ENCODE measurements at regions not wholly inside any gene's neighbourhood (a gene's known extent, or its start where the extent isn't known, plus 50 kb on each side); places are given as distances from the start of the nearest gene placed in this dataset.

DNA sequence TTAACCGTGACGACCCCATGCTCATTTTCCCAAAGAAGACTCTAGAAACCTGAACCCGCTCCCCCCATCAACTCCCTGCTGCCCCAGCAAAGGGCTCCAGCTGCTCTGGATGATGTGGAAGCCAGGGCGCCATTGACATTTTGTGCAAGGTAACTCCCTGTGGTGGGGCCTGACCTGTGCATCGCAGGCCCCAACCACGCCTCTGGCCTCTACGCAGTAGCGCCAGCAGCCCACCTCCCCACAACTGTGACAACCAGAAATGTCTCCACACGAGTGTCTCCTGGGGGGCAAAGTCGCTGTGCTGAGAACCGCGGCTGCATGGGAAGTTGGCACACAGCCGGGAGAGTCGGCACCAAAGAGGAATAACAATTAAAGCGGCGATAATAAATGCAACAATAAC is 86.9 kb upstream of the PRR5 start:
- TF ChIP-seq, protein P1, sequence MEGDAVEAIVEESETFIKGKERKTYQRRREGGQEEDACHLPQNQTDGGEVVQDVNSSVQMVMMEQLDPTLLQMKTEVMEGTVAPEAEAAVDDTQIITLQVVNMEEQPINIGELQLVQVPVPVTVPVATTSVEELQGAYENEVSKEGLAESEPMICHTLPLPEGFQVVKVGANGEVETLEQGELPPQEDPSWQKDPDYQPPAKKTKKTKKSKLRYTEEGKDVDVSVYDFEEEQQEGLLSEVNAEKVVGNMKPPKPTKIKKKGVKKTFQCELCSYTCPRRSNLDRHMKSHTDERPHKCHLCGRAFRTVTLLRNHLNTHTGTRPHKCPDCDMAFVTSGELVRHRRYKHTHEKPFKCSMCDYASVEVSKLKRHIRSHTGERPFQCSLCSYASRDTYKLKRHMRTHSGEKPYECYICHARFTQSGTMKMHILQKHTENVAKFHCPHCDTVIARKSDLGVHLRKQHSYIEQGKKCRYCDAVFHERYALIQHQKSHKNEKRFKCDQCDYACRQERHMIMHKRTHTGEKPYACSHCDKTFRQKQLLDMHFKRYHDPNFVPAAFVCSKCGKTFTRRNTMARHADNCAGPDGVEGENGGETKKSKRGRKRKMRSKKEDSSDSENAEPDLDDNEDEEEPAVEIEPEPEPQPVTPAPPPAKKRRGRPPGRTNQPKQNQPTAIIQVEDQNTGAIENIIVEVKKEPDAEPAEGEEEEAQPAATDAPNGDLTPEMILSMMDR (IDR thresholded peaks at IDR 0.05; ENCODE audit: unreplicated experiment) = no peak
- H3K4me3 Mint-ChIP-seq (ENCODE audit: unreplicated experiment) = peak overlapping the region; percentile 14
- no peaks in the 10 kb centered on the region for H3K9me3 Mint-ChIP-seq (ENCODE audit: unreplicated experiment)
- no peaks in the 10 kb centered on the region for H3K4me1 Mint-ChIP-seq (ENCODE audit: unreplicated experiment)
- no peak overlapping the region for H3K27ac Mint-ChIP-seq (ENCODE audit: unreplicated experiment)
- H3K36me3 Mint-ChIP-seq (ENCODE audit: low read depth, unreplicated experiment) = peaks cover 3% of the 10 kb centered on the region
- H3K27me3 Mint-ChIP-seq (ENCODE audit: unreplicated experiment) = peaks cover 4% of the 10 kb centered on the region
- no peak for DNase-seq (ENCODE audit: low spot score)

- no peak overlapping the region for H3K4me3 Mint-ChIP-seq (ENCODE audit: unreplicated experiment)
- TF ChIP-seq, protein P1 (IDR thresholded peaks at IDR 0.05; ENCODE audit: unreplicated experiment) = no peak
- peaks cover 3% of the 10 kb centered on the region for H3K36me3 Mint-ChIP-seq (ENCODE audit: low read depth, unreplicated experiment)
- H3K4me1 Mint-ChIP-seq (ENCODE audit: unreplicated experiment) = no peaks in the 10 kb centered on the region
- no peaks in the 10 kb centered on the region for H3K9me3 Mint-ChIP-seq (ENCODE audit: unreplicated experiment)
- peaks cover 4% of the 10 kb centered on the region for H3K27me3 Mint-ChIP-seq (ENCODE audit: unreplicated experiment)
- no peak overlapping the region for H3K27ac Mint-ChIP-seq (ENCODE audit: unreplicated experiment)
- DNase-seq (ENCODE audit: low spot score) = no peak
Measured at GRCh38 chr22:44613196-44613595, 88.8 kb upstream of the PRR5 start.

DNA sequence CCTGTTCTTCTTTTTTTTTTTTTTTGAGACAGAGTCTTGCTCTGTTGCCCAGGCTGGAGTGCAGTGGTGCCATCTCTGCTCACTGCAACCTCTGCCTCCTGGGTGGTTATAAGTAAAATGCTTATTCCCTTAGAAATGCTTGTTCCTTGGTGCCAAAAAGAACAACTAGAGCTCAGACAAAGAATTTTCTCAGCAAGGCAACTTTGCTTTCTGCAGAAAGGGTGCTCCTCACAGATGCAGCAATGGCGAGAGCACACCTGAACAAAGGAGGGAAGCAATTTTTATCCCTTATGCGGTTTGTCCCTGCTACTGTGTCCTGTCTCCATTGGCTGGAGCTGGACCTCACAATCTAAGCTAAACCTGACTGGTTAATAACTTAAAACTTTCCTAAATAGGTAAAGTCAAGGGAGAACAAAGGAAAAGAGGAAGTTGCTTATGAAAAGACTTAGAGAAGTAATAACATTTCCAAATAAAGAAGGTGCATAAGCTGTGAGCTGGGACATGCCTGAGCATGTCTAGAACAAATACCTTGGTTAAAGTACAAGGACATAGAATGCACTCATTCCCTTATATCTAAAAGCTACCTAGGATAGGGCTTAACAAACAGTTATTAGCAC is 90.0 kb upstream of the PRR5 start:
- Mint-ChIP-seq H3K4me1 (ENCODE audit: unreplicated experiment) (no peaks in the 10 kb centered on the region), H3K4me3 (ENCODE audit: unreplicated experiment) (no peak overlapping the region), H3K27me3 (ENCODE audit: unreplicated experiment) (peaks cover 8% of the 10 kb centered on the region), H3K9me3 (ENCODE audit: unreplicated experiment) (no peaks in the 10 kb centered on the region), H3K36me3 (ENCODE audit: low read depth, unreplicated experiment) (peaks cover 3% of the 10 kb centered on the region), H3K27ac (ENCODE audit: unreplicated experiment) (no peak overlapping the region)
- TF ChIP-seq, protein P1 (IDR thresholded peaks at IDR 0.05; ENCODE audit: unreplicated experiment) = no peak
- no peak for DNase-seq (ENCODE audit: low spot score)

DNA sequence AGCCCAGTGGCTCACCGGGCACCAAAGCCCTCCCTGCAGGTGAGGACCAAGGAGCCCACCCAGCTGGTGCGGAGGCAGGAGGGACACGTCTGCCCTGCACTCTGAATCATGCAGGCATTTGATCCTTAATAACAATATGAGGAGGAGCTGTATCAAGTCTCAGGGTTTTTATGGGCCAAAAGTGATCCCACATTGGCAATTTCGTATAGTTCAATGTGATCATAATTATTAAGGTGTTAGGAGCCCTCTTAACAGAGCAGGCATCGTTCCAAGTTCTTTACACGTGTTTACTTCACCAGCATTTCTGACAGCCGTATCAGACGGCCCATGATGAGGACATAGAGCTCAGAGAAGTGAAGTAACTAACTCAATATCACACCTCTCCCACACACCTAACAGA is 91.9 kb upstream of the PRR5 start:
- no peak overlapping the region for H3K4me3 Mint-ChIP-seq (ENCODE audit: unreplicated experiment)
- H3K27me3 Mint-ChIP-seq (ENCODE audit: unreplicated experiment) = peaks cover 12% of the 10 kb centered on the region
- no peaks in the 10 kb centered on the region for H3K9me3 Mint-ChIP-seq (ENCODE audit: unreplicated experiment)
- H3K4me1 Mint-ChIP-seq (ENCODE audit: unreplicated experiment) = no peaks in the 10 kb centered on the region
- no peaks in the 10 kb centered on the region for H3K36me3 Mint-ChIP-seq (ENCODE audit: low read depth, unreplicated experiment)
- H3K27ac Mint-ChIP-seq (ENCODE audit: unreplicated experiment) = no peak overlapping the region
- DNase-seq (ENCODE audit: low spot score) = no peak
- TF ChIP-seq, protein P1 (IDR thresholded peaks at IDR 0.05; ENCODE audit: unreplicated experiment) = no peak

- H3K4me1 Mint-ChIP-seq (ENCODE audit: unreplicated experiment) = no peaks in the 10 kb centered on the region
- TF ChIP-seq, protein P1 (IDR thresholded peaks at IDR 0.05; ENCODE audit: unreplicated experiment) = no peak
- H3K4me3 Mint-ChIP-seq (ENCODE audit: unreplicated experiment) = no peak overlapping the region
- peaks cover 12% of the 10 kb centered on the region for H3K27me3 Mint-ChIP-seq (ENCODE audit: unreplicated experiment)
- no peak overlapping the region for H3K27ac Mint-ChIP-seq (ENCODE audit: unreplicated experiment)
- no peaks in the 10 kb centered on the region for H3K9me3 Mint-ChIP-seq (ENCODE audit: unreplicated experiment)
- no peaks in the 10 kb centered on the region for H3K36me3 Mint-ChIP-seq (ENCODE audit: low read depth, unreplicated experiment)
- DNase-seq (ENCODE audit: low spot score) = no peak
Measured at GRCh38 chr22:44609400-44609988, 92.5 kb upstream of the PRR5 start.
